K562 (cell line): ENCODE measurements at regions not wholly inside any gene's neighbourhood (a gene's known extent, or its start where the extent isn't known, plus 50 kb on each side); places are given as distances from the start of the nearest gene placed in this dataset.
A peak's percentile ranks its signal among the peaks of the same experiment; 100 is the strongest.

Experiments
- AFF4 ChIP-seq: sonication (generic); formaldehyde crosslinking; IDR thresholded peaks from 2 replicates; pipeline ENCODE4 v1.8.0; 2023; ENCODE audit warnings: mild to moderate bottlenecking, missing genetic modification reagents
- ATF1 ChIP-seq, 2 experiments: fragments of 450-650 bp in 1 of 2; IDR thresholded peaks; 2 replicates each; pipeline ENCODE4 v1.6.1; 2016; ENCODE audit warnings: missing compliant biosample characterization in 1 of 2, missing genetic modification characterization in 1 of 2
- CBX1 ChIP-seq: sonication (generic); IDR thresholded peaks from 2 replicates; pipeline ENCODE4 v1.6.1; 2016; ENCODE audit warnings: antibody characterized with exemption, low read depth, mild to moderate bottlenecking
- KLF10 ChIP-seq: fragments of 250-450 bp; sonication (Bioruptor Pico); IDR thresholded peaks from 2 replicates; pipeline ENCODE4 v1.6.1; 2021; ENCODE audit warnings: matching md5 sums
- MYC ChIP-seq, 2 experiments: fragments of 250-450 bp in 1 of 2; sonication (Bioruptor Pico) in 1 of 2; IDR thresholded peaks; 2 replicates each; pipeline versions ENCODE4 v1.5.1 to v1.6.1; 2012 to 2021; ENCODE audit warnings: low read depth in 2 of 2, borderline replicate concordance in 1 of 2, improper control_type of control experiment in 1 of 2, low read length in 1 of 2, mild to moderate bottlenecking in 1 of 2, moderate library complexity in 1 of 2
- NFRKB ChIP-seq: fragments of 450-650 bp; IDR thresholded peaks from 2 replicates; pipeline ENCODE4 v1.6.1; 2016; ENCODE audit warnings: low read depth
- NR1H2 ChIP-seq: sonication (generic); formaldehyde crosslinking; IDR thresholded peaks from 2 replicates; pipeline ENCODE4 v1.4.0; 2020; ENCODE audit warnings: mild to moderate bottlenecking, missing genetic modification reagents
- NRF1 ChIP-seq, 2 experiments: fragments of 450-650 bp; IDR thresholded peaks in 1 of 2; conservative IDR thresholded peaks in 1 of 2; 2 replicates each; pipeline ENCODE4 v1.6.1; 2014; ENCODE audit warnings: mild to moderate bottlenecking in 2 of 2
- POLR2A ChIP-seq: fragments of 450-650 bp; conservative IDR thresholded peaks from 2 replicates; pipeline ENCODE4 v1.6.1; 2016
- POLR2H ChIP-seq: IDR thresholded peaks from 2 replicates; pipeline ENCODE4 v1.6.1; 2016; ENCODE audit warnings: missing genetic modification characterization, low read depth, mild to moderate bottlenecking, control low read depth, missing compliant biosample characterization, moderate library complexity
- RBFOX2 ChIP-seq: fragments of 200-400 bp; formaldehyde crosslinking; IDR thresholded peaks from 2 replicates; pipeline ENCODE4 v1.6.1; 2017; ENCODE audit warnings: low read depth, mild to moderate bottlenecking, low read length, moderate library complexity
- RFX7 ChIP-seq: fragments of 250-450 bp; sonication (Bioruptor Pico); IDR thresholded peaks from 2 replicates; pipeline ENCODE4 v1.5.1; 2021; ENCODE audit warnings: mild to moderate bottlenecking
- SMARCA4 ChIP-seq: fragments of 450-650 bp; IDR thresholded peaks from 2 replicates; pipeline ENCODE4 v1.6.1; 2016
- TCF7 ChIP-seq: sonication (generic); IDR thresholded peaks from 2 replicates; pipeline ENCODE4 v1.6.1; 2016; ENCODE audit warnings: antibody characterized with exemption, borderline replicate concordance
- ZBTB40 ChIP-seq, 2 experiments: fragments of 450-650 bp in 1 of 2; sonication (generic) in 1 of 2; formaldehyde crosslinking in 1 of 2; IDR thresholded peaks; 2 replicates each; pipeline versions ENCODE4 v1.7.1 to v1.9.0; 2016 to 2022; ENCODE audit warnings: inconsistent platforms in 1 of 2, mild to moderate bottlenecking in 1 of 2, missing genetic modification reagents in 1 of 2
- ZNF75A ChIP-seq: fragments of 450-650 bp; formaldehyde crosslinking; IDR thresholded peaks from 2 replicates; pipeline ENCODE4 v1.4.0; 2020; ENCODE audit warnings: mild to moderate bottlenecking

GRCh38 chr7:101729241-101729883 is 88.1 kb upstream of the CUX1 start (continued):
- TF ChIP-seq AFF4 (CRISPR knock-in tag) (0 out of 2 replicates have a peak, but pooled peaks have one; percentile 63), CBX1 (no peak), ATF1 (CRISPR knock-in tag; IDR thresholded peaks at IDR 0.05) (no peak), ATF1 (tag; IDR thresholded peaks at IDR 0.05) (peak; percentile 84), NRF1 (conservative IDR thresholded peaks at IDR 0.05 in 1 of 2, IDR thresholded peaks at IDR 0.05 in 1 of 2) (peak; percentile 68 to 76), RBFOX2 (peak; percentile 43; the same call in 1 of the 2 replicates), TCF7 (peak; percentile 50; the same call in 1 of the 2 replicates), POLR2A (0 out of 2 replicates have a peak, but pooled peaks have one; percentile 36), NR1H2 (CRISPR knock-in tag) (no peak), POLR2H (tag) (no peak), ZNF75A (no peak), RFX7 (no peak), NFRKB (peak; percentile 88; the same call in 1 of the 2 replicates), MYC (IDR thresholded peaks at IDR 0.05; ENCODE audit: low read depth, low read length) (peak; percentile 74), MYC (CRISPR knock-in tag; IDR thresholded peaks at IDR 0.05; ENCODE audit: borderline replicate concordance, low read depth) (no peak; the same call in 1 of the 2 replicates), SMARCA4 (peak; percentile 88; the same call in 1 of the 2 replicates), ZBTB40 (IDR thresholded peaks at IDR 0.05) (0 out of 2 replicates have a peak, but pooled peaks have one; percentile 9), ZBTB40 (CRISPR knock-in tag; IDR thresholded peaks at IDR 0.05) (no peak), KLF10 (CRISPR knock-in tag) (no peak)
